ENCODE measurements at regions not wholly inside any gene's neighbourhood (a gene's known extent, or its start where the extent isn't known, plus 50 kb on each side); places are given as distances from the start of the nearest gene placed in this dataset.

- TF ChIP-seq FOXK2 (IDR thresholded peaks at IDR 0.05) = no peak
- TF ChIP-seq FOXA1 (IDR thresholded peaks at IDR 0.05) = no peak
- no peak for TF ChIP-seq ELF4 (IDR thresholded peaks at IDR 0.05)
- TF ChIP-seq CTBP1 (IDR thresholded peaks at IDR 0.05; ENCODE audit: borderline replicate concordance) = no peak
- TF ChIP-seq HDGF (IDR thresholded peaks at IDR 0.05; ENCODE audit: borderline replicate concordance) = no peak
- no peak for TF ChIP-seq SP1 (IDR thresholded peaks at IDR 0.05)
- no peak for TF ChIP-seq FOXM1 (IDR thresholded peaks at IDR 0.05; ENCODE audit: borderline replicate concordance)
These were observed 411.2 kb upstream of the SULF2 start for GRCh38 chr20:48196486-48196885.

Measured in HEK293T (cell line).